ENCODE measurements at regions not wholly inside any gene's neighbourhood (a gene's known extent, or its start where the extent isn't known, plus 50 kb on each side); places are given as distances from the start of the nearest gene placed in this dataset.

- TF ChIP-seq CTCF (conservative IDR thresholded peaks at IDR 0.05; ENCODE audit: low read depth in 2 of 2) (no peak), POLR2AphosphoS5 (IDR thresholded peaks at IDR 0.05; ENCODE audit: low read depth) (no peak), JUNB (IDR thresholded peaks at IDR 0.05; ENCODE audit: unreplicated experiment) (no peak), EZH2phosphoT487 (IDR thresholded peaks at IDR 0.05; ENCODE audit: unreplicated experiment) (no peak), CREB1 (CRISPR knock-in tag; IDR thresholded peaks at IDR 0.05; ENCODE audit: low read depth) (no peak), EZH2 (IDR thresholded peaks at IDR 0.05; ENCODE audit: low read depth, unreplicated experiment) (no peak), STAT1 (IDR thresholded peaks at IDR 0.05; ENCODE audit: unreplicated experiment) (no peak), REST (IDR thresholded peaks at IDR 0.05; ENCODE audit: unreplicated experiment) (no peak)
Measured at GRCh38 chrY:8390310-8390709, 947.0 kb upstream of the TSPY4 start.
